ACC112 (cell line): ENCODE measurements at regions not wholly inside any gene's neighbourhood (a gene's known extent, or its start where the extent isn't known, plus 50 kb on each side); places are given as distances from the start of the nearest gene placed in this dataset.
"Not testable (repeated sequence)": the region's sequence is repeated elsewhere in the genome, so short reads cannot be mapped to it uniquely, and the experiment has no call there.

Experiments used
- H2AFZ ChIP-seq: fragments of 200-600 bp; sonication (generic); one replicate; pipeline ENCODE4 v1.6.0; 2017; ENCODE audit warnings: antibody characterized with exemption, low read length; ENCODE audit not compliant: unreplicated experiment
- H3K27ac ChIP-seq: fragments of 200-600 bp; sonication (generic); 2 replicates; pipeline ENCODE4 v1.5.1; 2014; ENCODE audit warnings: low read depth, mild to moderate bottlenecking, antibody characterized with exemption, low read length, moderate library complexity
- H3K27me3 ChIP-seq: fragments of 200-600 bp; sonication (generic); 2 replicates; pipeline ENCODE4 v1.6.1; 2014; ENCODE audit warnings: mild to moderate bottlenecking, antibody characterized with exemption, low read length, moderate library complexity, mixed read lengths; ENCODE audit not compliant: insufficient read depth
- H3K36me3 ChIP-seq: fragments of 200-600 bp; sonication (generic); 2 replicates; pipeline ENCODE4 v1.6.1; 2016; ENCODE audit warnings: mild to moderate bottlenecking, antibody characterized with exemption, low read length, moderate library complexity, mixed read lengths; ENCODE audit not compliant: insufficient read depth
- H3K4me1 ChIP-seq: fragments of 200-600 bp; sonication (generic); one replicate; pipeline ENCODE4 v1.6.1; 2016; ENCODE audit warnings: low read length, mixed read lengths; ENCODE audit not compliant: insufficient read depth, unreplicated experiment, control insufficient read depth
- H3K4me3 ChIP-seq: fragments of 200-600 bp; sonication (generic); 2 replicates; pipeline ENCODE4 v1.5.1; 2014; ENCODE audit warnings: mild to moderate bottlenecking, low read depth, low read length
- H3K79me2 ChIP-seq: fragments of 200-600 bp; sonication (generic); one replicate; pipeline ENCODE4 v1.6.0; 2016; ENCODE audit warnings: low read length; ENCODE audit not compliant: control insufficient read depth, unreplicated experiment, insufficient read depth

- H2AFZ ChIP-seq = no peak overlapping the region
Observed at GRCh38 chr3:193060748-193061546, 143.3 kb upstream of the MB21D2 start.

GRCh38 chr3:193068365-193068764 is 150.7 kb upstream of the MB21D2 start:
- Histone ChIP-seq H3K79me2 (no peaks in the 10 kb centered on the region), H3K27me3 (peaks cover 7% of the 10 kb centered on the region; the same call in 1 of the 2 replicates), H2AFZ (no peak overlapping the region), H3K4me3 (no peak overlapping the region), H3K36me3 (no peaks in the 10 kb centered on the region), H3K4me1 (no peaks in the 10 kb centered on the region), H3K27ac (no peak overlapping the region)

More at GRCh38 chr3:193060748-193061546, 143.3 kb upstream of the MB21D2 start:
- Histone ChIP-seq H3K27me3 (peaks cover 10% of the 10 kb centered on the region; the same call in 1 of the 2 replicates), H3K4me3 (no peak overlapping the region), H3K27ac (no peak overlapping the region), H3K36me3 (no peaks in the 10 kb centered on the region), H3K79me2 (no peaks in the 10 kb centered on the region), H3K4me1 (no peaks in the 10 kb centered on the region)

GRCh38 chr3:193069732-193070131 is 152.1 kb upstream of the MB21D2 start:
- not testable (repeated sequence) for H3K27ac ChIP-seq, H3K4me3 ChIP-seq, H3K27me3 ChIP-seq, H3K4me1 ChIP-seq, H3K79me2 ChIP-seq, H2AFZ ChIP-seq, H3K36me3 ChIP-seq

GRCh38 chr3:193078996-193079753 is 161.5 kb upstream of the MB21D2 start:
- Histone ChIP-seq H3K79me2 (no peaks in the 10 kb centered on the region), H3K36me3 (no peaks in the 10 kb centered on the region), H3K27ac (no peak overlapping the region), H3K4me1 (no peaks in the 10 kb centered on the region), H2AFZ (no peak overlapping the region), H3K4me3 (no peak overlapping the region), H3K27me3 (0 out of 2 replicates have a peak, but pooled peaks cover 6% of the 10 kb centered on the region)

- no peaks in the 10 kb centered on the region for H3K79me2 ChIP-seq
- no peaks in the 10 kb centered on the region for H3K36me3 ChIP-seq
- H3K27ac ChIP-seq = no peak overlapping the region
- no peaks in the 10 kb centered on the region for H3K4me1 ChIP-seq
- H2AFZ ChIP-seq = no peak overlapping the region
- H3K4me3 ChIP-seq = no peak overlapping the region
- H3K27me3 ChIP-seq = 0 out of 2 replicates have a peak, but pooled peaks cover 6% of the 10 kb centered on the region
Observed at GRCh38 chr3:193080821-193081365, 160.1 kb upstream of the PLAAT1 start.

GRCh38 chr3:193085655-193086054 is 155.4 kb upstream of the PLAAT1 start:
- Histone ChIP-seq H3K4me3 (no peak overlapping the region), H3K27me3 (no peaks in the 10 kb centered on the region), H3K36me3 (no peaks in the 10 kb centered on the region), H2AFZ (no peak overlapping the region), H3K4me1 (no peaks in the 10 kb centered on the region), H3K79me2 (no peaks in the 10 kb centered on the region), H3K27ac (no peak overlapping the region)

- H3K4me1 ChIP-seq = no peaks in the 10 kb centered on the region
- H2AFZ ChIP-seq = no peak overlapping the region
- H3K36me3 ChIP-seq = no peaks in the 10 kb centered on the region
- no peak overlapping the region for H3K4me3 ChIP-seq
- no peaks in the 10 kb centered on the region for H3K79me2 ChIP-seq
- no peak overlapping the region for H3K27ac ChIP-seq
- H3K27me3 ChIP-seq = no peaks in the 10 kb centered on the region
Observed at GRCh38 chr3:193086681-193087080, 154.3 kb upstream of the PLAAT1 start.

- Histone ChIP-seq H3K27me3 (no peaks in the 10 kb centered on the region), H3K4me1 (no peaks in the 10 kb centered on the region), H3K4me3 (no peak overlapping the region), H2AFZ (no peak overlapping the region), H3K27ac (no peak overlapping the region), H3K36me3 (no peaks in the 10 kb centered on the region), H3K79me2 (no peaks in the 10 kb centered on the region)
Observed at GRCh38 chr3:193087336-193087735, 153.7 kb upstream of the PLAAT1 start.

- no peak overlapping the region for H3K4me3 ChIP-seq
- H3K27me3 ChIP-seq = no peaks in the 10 kb centered on the region
- H3K4me1 ChIP-seq = no peaks in the 10 kb centered on the region
- H3K27ac ChIP-seq = no peak overlapping the region
- H3K79me2 ChIP-seq = no peaks in the 10 kb centered on the region
- no peak overlapping the region for H2AFZ ChIP-seq
- H3K36me3 ChIP-seq = no peaks in the 10 kb centered on the region
Observed at GRCh38 chr3:193095366-193095765, 145.7 kb upstream of the PLAAT1 start.

GRCh38 chr3:193096076-193096475 is 144.9 kb upstream of the PLAAT1 start:
- no peak overlapping the region for H3K27ac ChIP-seq

More at GRCh38 chr3:193096076-193096475, 144.9 kb upstream of the PLAAT1 start:
- H3K27me3 ChIP-seq = no peaks in the 10 kb centered on the region
- no peaks in the 10 kb centered on the region for H3K79me2 ChIP-seq
- no peaks in the 10 kb centered on the region for H3K36me3 ChIP-seq
- no peak overlapping the region for H3K4me3 ChIP-seq
- H3K4me1 ChIP-seq = no peaks in the 10 kb centered on the region
- H2AFZ ChIP-seq = no peak overlapping the region
